Glutamatergic neuron (in vitro differentiated cells): ENCODE measurements at regions not wholly inside any gene's neighbourhood (a gene's known extent, or its start where the extent isn't known, plus 50 kb on each side); places are given as distances from the start of the nearest gene placed in this dataset.

Experiments used
- DNase-seq: peaks from one replicate; pipeline ENCODE4 v3.0.0; 2022
- H3K27ac Mint-ChIP-seq: one replicate; pipeline ENCODE4 v1.8.0; 2020; ENCODE audit warnings: mild to moderate bottlenecking, mixed read lengths, inconsistent platforms; ENCODE audit not compliant: unreplicated experiment
- H3K27me3 Mint-ChIP-seq: one replicate; pipeline ENCODE4 v1.8.0; 2020; ENCODE audit warnings: mild to moderate bottlenecking, moderate library complexity, mixed read lengths, inconsistent platforms; ENCODE audit not compliant: unreplicated experiment
- H3K36me3 Mint-ChIP-seq: one replicate; pipeline ENCODE4 v1.8.0; 2020; ENCODE audit warnings: mild to moderate bottlenecking, mixed read lengths, inconsistent platforms; ENCODE audit not compliant: unreplicated experiment
- H3K4me1 Mint-ChIP-seq: one replicate; pipeline ENCODE4 v1.8.0; 2020; ENCODE audit warnings: mild to moderate bottlenecking, low read depth, mixed read lengths, inconsistent platforms; ENCODE audit not compliant: unreplicated experiment
- H3K4me3 Mint-ChIP-seq: one replicate; pipeline ENCODE4 v1.8.0; 2020; ENCODE audit warnings: mild to moderate bottlenecking, mixed read lengths, inconsistent platforms; ENCODE audit not compliant: unreplicated experiment
- H3K9me3 Mint-ChIP-seq: one replicate; pipeline ENCODE4 v1.8.0; 2020; ENCODE audit warnings: mild to moderate bottlenecking, moderate library complexity, mixed read lengths, inconsistent platforms; ENCODE audit not compliant: unreplicated experiment
- CTCF ChIP-seq: fragments of 200-600 bp; sonication (generic); IDR thresholded peaks from one replicate; pipeline ENCODE4 v1.5.0; 2021; ENCODE audit not compliant: partially characterized antibody, unreplicated experiment

GRCh38 chr13:84279166-84279565 lies 396.9 kb upstream of the SLITRK1 start:
- peaks cover 2% of the 10 kb centered on the region for H3K4me1 Mint-ChIP-seq
- no peak overlapping the region for H3K27ac Mint-ChIP-seq
- no peaks in the 10 kb centered on the region for H3K9me3 Mint-ChIP-seq
- DNase-seq = no peak
- no peak overlapping the region for H3K4me3 Mint-ChIP-seq
- no peak for TF ChIP-seq CTCF
- no peaks in the 10 kb centered on the region for H3K36me3 Mint-ChIP-seq
- no peaks in the 10 kb centered on the region for H3K27me3 Mint-ChIP-seq

GRCh38 chr13:84272877-84273562 lies 390.7 kb upstream of the SLITRK1 start:
- Mint-ChIP-seq H3K4me3 (no peak overlapping the region), H3K27ac (no peak overlapping the region), H3K4me1 (peaks cover 2% of the 10 kb centered on the region), H3K36me3 (no peaks in the 10 kb centered on the region), H3K9me3 (no peaks in the 10 kb centered on the region), H3K27me3 (no peaks in the 10 kb centered on the region)
- DNase-seq = no peak
- TF ChIP-seq CTCF = no peak

GRCh38 chr13:84265257-84265764 lies 383.0 kb upstream of the SLITRK1 start:
- Mint-ChIP-seq H3K9me3 (no peaks in the 10 kb centered on the region), H3K4me1 (peaks cover 16% of the 10 kb centered on the region), H3K4me3 (no peak overlapping the region), H3K27me3 (no peaks in the 10 kb centered on the region), H3K36me3 (no peaks in the 10 kb centered on the region), H3K27ac (no peak overlapping the region)
- TF ChIP-seq CTCF = no peak
- DNase-seq = no peak

- no peak for TF ChIP-seq CTCF
- DNase-seq = no peak
- no peaks in the 10 kb centered on the region for H3K9me3 Mint-ChIP-seq
- no peak overlapping the region for H3K27ac Mint-ChIP-seq
- no peak overlapping the region for H3K4me3 Mint-ChIP-seq
- no peaks in the 10 kb centered on the region for H3K27me3 Mint-ChIP-seq
- H3K36me3 Mint-ChIP-seq = no peaks in the 10 kb centered on the region
- peaks cover 14% of the 10 kb centered on the region for H3K4me1 Mint-ChIP-seq
Measured at GRCh38 chr13:84263354-84264069, 381.2 kb upstream of the SLITRK1 start.

GRCh38 chr13:84255226-84255797 lies 373.0 kb upstream of the SLITRK1 start:
- H3K36me3 Mint-ChIP-seq = no peaks in the 10 kb centered on the region
- DNase-seq = no peak
- TF ChIP-seq CTCF = no peak
- peaks cover 5% of the 10 kb centered on the region for H3K4me1 Mint-ChIP-seq
- H3K27ac Mint-ChIP-seq = no peak overlapping the region
- H3K4me3 Mint-ChIP-seq = no peak overlapping the region
- H3K9me3 Mint-ChIP-seq = peaks cover 7% of the 10 kb centered on the region
- peaks cover 2% of the 10 kb centered on the region for H3K27me3 Mint-ChIP-seq
